ENCODE measurements at regions not wholly inside any gene's neighbourhood (a gene's known extent, or its start where the extent isn't known, plus 50 kb on each side); places are given as distances from the start of the nearest gene placed in this dataset.

DNA sequence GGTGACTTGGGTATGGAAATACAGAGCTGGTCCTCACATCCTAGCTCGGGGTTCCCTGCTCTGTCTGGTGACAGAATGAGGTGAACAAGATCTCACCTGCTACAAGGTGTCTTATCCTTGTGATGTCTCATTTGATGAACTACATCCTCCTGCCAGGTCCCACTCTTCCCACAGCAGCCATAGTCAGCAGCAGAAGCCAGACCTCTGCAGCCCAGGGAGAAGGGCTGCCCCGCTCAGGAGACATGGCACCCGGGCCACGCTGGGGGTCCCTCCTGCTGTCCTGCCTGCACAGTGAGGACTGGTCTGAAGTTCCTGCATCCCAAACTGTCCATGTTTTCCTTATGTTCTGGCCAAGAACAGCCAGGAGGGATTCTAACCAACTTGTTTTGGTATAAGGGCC lies 414.1 kb downstream of the CTTN start:
- Histone ChIP-seq H3K4me1 (ENCODE audit: insufficient read depth) (no peaks in the 10 kb centered on the region), H3K27ac (no peak overlapping the region), H3K9me2 (replicated peaks; ENCODE audit: insufficient read depth) (no peaks in the 10 kb centered on the region), H2AFZ (no peak overlapping the region), H3K36me3 (replicated peaks; ENCODE audit: insufficient read depth, low read depth) (no peaks in the 10 kb centered on the region), H3K27me3 (no peaks in the 10 kb centered on the region), H3K4me2 (no peak overlapping the region), H3K9me3 (ENCODE audit: low read depth) (no peaks in the 10 kb centered on the region), H4K20me1 (ENCODE audit: insufficient read depth, poor library complexity, severe bottlenecking) (no peaks in the 10 kb centered on the region), H3K79me2 (no peaks in the 10 kb centered on the region), H3K4me3 (no peak overlapping the region)
- no peak for TF ChIP-seq EZH2 (IDR thresholded peaks at IDR 0.05; ENCODE audit: borderline replicate concordance)
- no peak for TF ChIP-seq EZH2phosphoT487 (IDR thresholded peaks at IDR 0.05; ENCODE audit: low read depth, severe bottlenecking, unreplicated experiment)
- TF ChIP-seq, protein P1, sequence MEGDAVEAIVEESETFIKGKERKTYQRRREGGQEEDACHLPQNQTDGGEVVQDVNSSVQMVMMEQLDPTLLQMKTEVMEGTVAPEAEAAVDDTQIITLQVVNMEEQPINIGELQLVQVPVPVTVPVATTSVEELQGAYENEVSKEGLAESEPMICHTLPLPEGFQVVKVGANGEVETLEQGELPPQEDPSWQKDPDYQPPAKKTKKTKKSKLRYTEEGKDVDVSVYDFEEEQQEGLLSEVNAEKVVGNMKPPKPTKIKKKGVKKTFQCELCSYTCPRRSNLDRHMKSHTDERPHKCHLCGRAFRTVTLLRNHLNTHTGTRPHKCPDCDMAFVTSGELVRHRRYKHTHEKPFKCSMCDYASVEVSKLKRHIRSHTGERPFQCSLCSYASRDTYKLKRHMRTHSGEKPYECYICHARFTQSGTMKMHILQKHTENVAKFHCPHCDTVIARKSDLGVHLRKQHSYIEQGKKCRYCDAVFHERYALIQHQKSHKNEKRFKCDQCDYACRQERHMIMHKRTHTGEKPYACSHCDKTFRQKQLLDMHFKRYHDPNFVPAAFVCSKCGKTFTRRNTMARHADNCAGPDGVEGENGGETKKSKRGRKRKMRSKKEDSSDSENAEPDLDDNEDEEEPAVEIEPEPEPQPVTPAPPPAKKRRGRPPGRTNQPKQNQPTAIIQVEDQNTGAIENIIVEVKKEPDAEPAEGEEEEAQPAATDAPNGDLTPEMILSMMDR (IDR thresholded peaks at IDR 0.05; ENCODE audit: poor library complexity): no peak
- WGBS (ENCODE audit: low lambda C conversion rate, missing lambda C conversion rate): 98% methylated on average over 4 of the region's 4 CpGs
- DNase-seq (ENCODE audit: low spot score): no peak

DNA sequence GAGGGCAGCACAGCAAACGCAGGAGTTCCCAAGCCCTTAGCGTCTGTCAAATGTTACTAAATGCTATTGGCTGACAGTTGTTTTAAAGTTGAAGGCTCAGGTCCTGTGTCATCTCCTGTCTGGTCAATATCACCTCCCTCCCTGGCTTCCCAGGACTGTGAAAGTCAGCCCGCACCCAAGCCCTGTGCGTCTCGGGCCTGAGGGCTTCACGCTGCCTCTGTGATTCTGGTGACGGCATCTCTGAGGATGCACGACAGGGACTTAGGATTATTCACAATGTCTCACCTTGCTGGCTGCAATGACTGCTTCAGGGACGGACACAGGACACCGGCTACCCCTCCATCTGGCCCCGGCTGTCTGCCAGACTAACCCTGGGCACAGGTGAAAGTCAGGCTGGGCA lies 415.3 kb downstream of the CTTN start:
- 89% methylated on average over 11 of the region's 11 CpGs for WGBS (ENCODE audit: low lambda C conversion rate, missing lambda C conversion rate)
- Histone ChIP-seq H4K20me1 (ENCODE audit: insufficient read depth, poor library complexity, severe bottlenecking) (no peaks in the 10 kb centered on the region), H3K27ac (no peak overlapping the region), H3K4me3 (no peak overlapping the region), H3K9me3 (ENCODE audit: low read depth) (no peaks in the 10 kb centered on the region), H3K4me2 (no peak overlapping the region), H3K36me3 (replicated peaks; ENCODE audit: insufficient read depth, low read depth) (no peaks in the 10 kb centered on the region), H3K27me3 (no peaks in the 10 kb centered on the region), H3K9me2 (replicated peaks; ENCODE audit: insufficient read depth) (no peaks in the 10 kb centered on the region), H2AFZ (no peak overlapping the region), H3K79me2 (no peaks in the 10 kb centered on the region), H3K4me1 (ENCODE audit: insufficient read depth) (no peaks in the 10 kb centered on the region)
- no peak for DNase-seq (ENCODE audit: low spot score)
- TF ChIP-seq EZH2 (IDR thresholded peaks at IDR 0.05; ENCODE audit: borderline replicate concordance) (no peak), EZH2phosphoT487 (IDR thresholded peaks at IDR 0.05; ENCODE audit: low read depth, severe bottlenecking, unreplicated experiment) (no peak)
- TF ChIP-seq, protein P1 (IDR thresholded peaks at IDR 0.05; ENCODE audit: poor library complexity): no peak

DNA sequence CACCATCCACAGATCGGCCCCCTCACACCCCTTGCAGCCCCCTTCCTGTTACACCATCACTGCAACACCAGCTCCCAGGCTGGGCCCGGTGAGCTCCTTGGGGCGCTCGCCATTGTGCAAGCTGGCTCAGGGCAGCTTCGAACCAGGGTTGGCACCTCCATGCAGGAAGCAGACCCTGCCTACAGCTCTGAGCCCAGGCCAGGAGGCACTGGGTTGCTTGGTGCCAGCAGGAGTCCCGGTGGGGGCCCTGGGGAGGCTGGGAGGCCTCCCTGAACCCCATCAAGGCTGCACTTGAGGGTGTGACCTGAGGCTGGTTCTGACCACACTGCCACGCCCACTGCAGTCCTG lies 417.1 kb downstream of the CTTN start:
- 90% methylated on average over 7 of the region's 7 CpGs for WGBS (ENCODE audit: low lambda C conversion rate, missing lambda C conversion rate)
- Histone ChIP-seq H3K4me1 (ENCODE audit: insufficient read depth) (no peaks in the 10 kb centered on the region), H3K9me2 (replicated peaks; ENCODE audit: insufficient read depth) (no peaks in the 10 kb centered on the region), H3K79me2 (no peaks in the 10 kb centered on the region), H3K27me3 (no peaks in the 10 kb centered on the region), H2AFZ (no peak overlapping the region), H3K36me3 (replicated peaks; ENCODE audit: insufficient read depth, low read depth) (no peaks in the 10 kb centered on the region), H3K4me2 (no peak overlapping the region), H4K20me1 (ENCODE audit: insufficient read depth, poor library complexity, severe bottlenecking) (no peaks in the 10 kb centered on the region), H3K9me3 (ENCODE audit: low read depth) (no peaks in the 10 kb centered on the region), H3K4me3 (no peak overlapping the region), H3K27ac (no peak overlapping the region)
- TF ChIP-seq, protein P1 (IDR thresholded peaks at IDR 0.05; ENCODE audit: poor library complexity): no peak
- no peak for TF ChIP-seq EZH2phosphoT487 (IDR thresholded peaks at IDR 0.05; ENCODE audit: low read depth, severe bottlenecking, unreplicated experiment)
- no peak for TF ChIP-seq EZH2 (IDR thresholded peaks at IDR 0.05; ENCODE audit: borderline replicate concordance)
- no peak for DNase-seq (ENCODE audit: low spot score)

DNA sequence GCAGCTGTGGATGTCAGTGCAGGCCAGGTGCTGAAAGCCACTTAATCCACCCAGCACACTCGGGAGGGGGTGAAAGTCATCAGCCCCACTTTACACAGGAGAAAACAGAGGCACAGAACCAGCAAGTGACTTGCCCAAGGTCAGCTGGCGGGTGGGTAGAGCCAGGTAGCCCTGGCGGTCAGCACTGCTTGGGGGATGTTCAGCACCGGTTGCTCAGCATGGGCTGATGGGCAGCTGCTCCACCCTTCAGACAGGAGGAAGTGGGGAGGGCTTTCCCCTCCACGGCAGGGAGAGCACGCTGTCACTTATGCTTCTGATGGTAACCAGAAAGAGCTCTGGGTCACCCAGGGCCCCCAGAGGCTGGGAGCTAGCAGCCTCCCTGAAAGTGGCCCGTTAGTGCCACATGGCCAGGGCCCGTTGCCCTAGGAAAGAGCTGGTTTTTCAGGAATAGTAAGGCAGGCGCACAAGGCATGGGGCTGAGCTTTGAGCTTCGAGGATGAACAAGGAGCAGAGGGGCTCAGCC lies 417.9 kb downstream of the CTTN start:
- no peak for DNase-seq (ENCODE audit: low spot score)
- WGBS (ENCODE audit: low lambda C conversion rate, missing lambda C conversion rate): 80% methylated on average over 10 of the region's 10 CpGs
- no peaks in the 10 kb centered on the region for H3K9me2 ChIP-seq (replicated peaks; ENCODE audit: insufficient read depth)
- no peaks in the 10 kb centered on the region for H3K27me3 ChIP-seq
- no peak overlapping the region for H3K4me2 ChIP-seq
- H3K79me2 ChIP-seq: no peaks in the 10 kb centered on the region
- no peak overlapping the region for H2AFZ ChIP-seq
- no peaks in the 10 kb centered on the region for H3K36me3 ChIP-seq (replicated peaks; ENCODE audit: insufficient read depth, low read depth)
- no peak overlapping the region for H3K4me3 ChIP-seq
- H3K27ac ChIP-seq: no peak overlapping the region
- no peaks in the 10 kb centered on the region for H3K9me3 ChIP-seq (ENCODE audit: low read depth)
- no peaks in the 10 kb centered on the region for H4K20me1 ChIP-seq (ENCODE audit: insufficient read depth, poor library complexity, severe bottlenecking)
- no peaks in the 10 kb centered on the region for H3K4me1 ChIP-seq (ENCODE audit: insufficient read depth)
- TF ChIP-seq EZH2 (IDR thresholded peaks at IDR 0.05; ENCODE audit: borderline replicate concordance) (no peak), EZH2phosphoT487 (IDR thresholded peaks at IDR 0.05; ENCODE audit: low read depth, severe bottlenecking, unreplicated experiment) (no peak)
- TF ChIP-seq, protein P1 (IDR thresholded peaks at IDR 0.05; ENCODE audit: poor library complexity): no peak
